HG02885 (cell line): ENCODE measurements at regions not wholly inside any gene's neighbourhood (a gene's known extent, or its start where the extent isn't known, plus 50 kb on each side); places are given as distances from the start of the nearest gene placed in this dataset.

Experiments
- ATAC-seq: cut with Tn5 transposase; IDR thresholded peaks from one replicate; pipeline ENCODE4 v1.9.1; 2021; ENCODE audit warnings: mild to moderate bottlenecking; ENCODE audit not compliant: unreplicated experiment, poor library complexity

GRCh38 chr5:105462377-105462776, 1899.8 kb upstream of the NUDT12 start:
- no peak for ATAC-seq

- ATAC-seq, result no peak
Observed at GRCh38 chr5:105460721-105461120, 1898.1 kb upstream of the NUDT12 start.

GRCh38 chr5:105453216-105453807, 1890.7 kb upstream of the NUDT12 start:
- ATAC-seq, result no peak

- no peak for ATAC-seq
Observed at GRCh38 chr5:105448271-105448670, 1885.7 kb upstream of the NUDT12 start.

- ATAC-seq, result no peak
Observed at GRCh38 chr5:105430516-105430915, 1867.9 kb upstream of the NUDT12 start.

- no peak for ATAC-seq
Observed at GRCh38 chr5:105428451-105429380, 1866.1 kb upstream of the NUDT12 start.

GRCh38 chr5:105414067-105414466, 1851.5 kb upstream of the NUDT12 start:
- no peak for ATAC-seq

- ATAC-seq, result no peak
Observed at GRCh38 chr5:105413406-105413990, 1850.9 kb upstream of the NUDT12 start.

GRCh38 chr5:105409695-105410094, 1847.1 kb upstream of the NUDT12 start:
- ATAC-seq, result no peak

- no peak for ATAC-seq
Observed at GRCh38 chr5:105407200-105407599, 1844.6 kb upstream of the NUDT12 start.

- no peak for ATAC-seq
Observed at GRCh38 chr5:105397749-105398148, 1835.2 kb upstream of the NUDT12 start.

- ATAC-seq, result no peak
Observed at GRCh38 chr5:105392710-105393149, 1830.1 kb upstream of the NUDT12 start.

- ATAC-seq, result no peak
Observed at GRCh38 chr5:105392122-105392709, 1829.6 kb upstream of the NUDT12 start.

- no peak for ATAC-seq
Observed at GRCh38 chr5:105380126-105380525, 1817.5 kb upstream of the NUDT12 start.

- no peak for ATAC-seq
Observed at GRCh38 chr5:105371169-105371568, 1808.6 kb upstream of the NUDT12 start.

- ATAC-seq, result no peak
Observed at GRCh38 chr5:105350486-105351140, 1788.0 kb upstream of the NUDT12 start.

- ATAC-seq, result no peak
Observed at GRCh38 chr5:105331558-105331957, 1769.0 kb upstream of the NUDT12 start.

- no peak for ATAC-seq
Observed at GRCh38 chr5:105330185-105330584, 1767.6 kb upstream of the NUDT12 start.

GRCh38 chr5:105304859-105305258, 1742.3 kb upstream of the NUDT12 start:
- no peak for ATAC-seq

GRCh38 chr5:105288946-105289345, 1726.4 kb upstream of the NUDT12 start:
- no peak for ATAC-seq
